GM12878 (cell line): ENCODE measurements at regions not wholly inside any gene's neighbourhood (a gene's known extent, or its start where the extent isn't known, plus 50 kb on each side); places are given as distances from the start of the nearest gene placed in this dataset.

ENCODE experiments used
- ATAC-seq: fragments of 200-7000 bp; cut with Tn5 transposase; 3 replicates; pipeline ENCODE4 v1.9.1; 2020; ENCODE audit warnings: mild to moderate bottlenecking, moderate library complexity
- BruUV-seq: library from RNA; stranded (reverse); fragments of 400-500 nt; replicated peaks from 2 replicates; lab custom pipeline; 2021; lab: Mats Ljungman, UMichigan
- CTCF ChIA-PET: fragments of 300-600 bp; sonication (Branson Sonifier 250); formaldehyde crosslinking; extraction: SDS; loops from one replicate; lab custom pipeline; 2021; ENCODE audit warnings: inconsistent platforms; lab: Yijun Ruan, JAX
- POLR2A ChIA-PET: fragments of 350-600 bp; formaldehyde crosslinking; extraction: SDS; loops from one replicate; lab custom pipeline; 2021; ENCODE audit warnings: inconsistent platforms; lab: Charles Lee
- RAD21 ChIA-PET: fragments of 300-600 bp; sonication (Branson Sonifier 250); formaldehyde crosslinking; loops from one replicate; lab custom pipeline; 2023; ENCODE audit warnings: antibody characterized with exemption; ENCODE audit not compliant: unreplicated experiment; lab: Charles Lee
- SMC1A ChIA-PET: fragments of 300-600 bp; sonication (Branson Sonifier 250); formaldehyde crosslinking; loops from one replicate; lab custom pipeline; 2023; ENCODE audit not compliant: unreplicated experiment, uncharacterized antibody; lab: Charles Lee
- DNase-seq: peaks from one replicate; pipeline ENCODE4 v3.0.0-alpha.2; 2011; ENCODE audit warnings: low read depth, low spot score
- FAIRE-seq: peaks from 3 replicates; lab custom pipeline; 2011; peaks lifted over from hg19 to GRCh38; lab: Jason Lieb, UNC
- H2AFZ ChIP-seq: 2 replicates; pipeline ENCODE4 v1.6.0; 2011; ENCODE audit warnings: low read depth, low read length, control low read depth; ENCODE audit not compliant: control insufficient read depth
- H3K27ac ChIP-seq: 2 replicates; pipeline ENCODE4 v1.5.1; 2011; ENCODE audit warnings: control low read depth; ENCODE audit not compliant: control insufficient read depth, insufficient read depth
- H3K27me3 ChIP-seq, 2 experiments: replicated peaks in 1 of 2; 2 replicates each; pipeline versions ENCODE4 v1.6.0 to v1.6.1; 2011; ENCODE audit warnings: low read length in 1 of 2; ENCODE audit not compliant: control insufficient read depth in 2 of 2, insufficient read depth in 2 of 2
- H3K36me3 ChIP-seq, 2 experiments: 2 replicates each; pipeline ENCODE4 v1.5.1; 2011; ENCODE audit warnings: low read length in 1 of 2; ENCODE audit not compliant: control insufficient read depth in 2 of 2, insufficient read depth in 2 of 2
- H3K4me1 ChIP-seq: 2 replicates; pipeline ENCODE4 v1.6.1; 2011; ENCODE audit warnings: mild to moderate bottlenecking, low read length, moderate library complexity, mixed read lengths; ENCODE audit not compliant: control insufficient read depth, insufficient read depth
- H3K4me2 ChIP-seq: 2 replicates; pipeline ENCODE4 v1.6.0; 2011; ENCODE audit warnings: control low read depth; ENCODE audit not compliant: control insufficient read depth, insufficient read depth
- H3K4me3 ChIP-seq: fragments of 200-600 bp; sonication (generic); 2 replicates; pipeline ENCODE4 v1.5.1; 2016
- H3K79me2 ChIP-seq: 2 replicates; pipeline ENCODE4 v1.6.0; 2011; ENCODE audit warnings: low read length; ENCODE audit not compliant: control insufficient read depth, insufficient read depth
- H3K9ac ChIP-seq: 2 replicates; pipeline ENCODE4 v1.8.0; 2011; ENCODE audit warnings: low read length, control low read depth, mixed read lengths; ENCODE audit not compliant: control insufficient read depth, insufficient read depth
- H3K9me3 ChIP-seq: replicated peaks from 3 replicates; pipeline ENCODE4 v1.5.1; 2011; ENCODE audit warnings: mild to moderate bottlenecking, low read length; ENCODE audit not compliant: control insufficient read depth, insufficient read depth
- H4K20me1 ChIP-seq: 2 replicates; pipeline ENCODE4 v1.6.0; 2011; ENCODE audit not compliant: control insufficient read depth, insufficient read depth
- BRCA1 ChIP-seq: IDR thresholded peaks from 2 replicates; pipeline ENCODE4 v1.6.1; 2011; ENCODE audit warnings: low read depth, low read length, improper control_type of control experiment
- IRF5 ChIP-seq: fragments of 450-650 bp; IDR thresholded peaks from 2 replicates; pipeline ENCODE4 v1.6.1; 2017; ENCODE audit warnings: borderline replicate concordance
- LARP7 ChIP-seq: fragments of 450-650 bp; IDR thresholded peaks from 2 replicates; pipeline ENCODE4 v1.6.1; 2017; ENCODE audit warnings: mild to moderate bottlenecking
- MYB ChIP-seq: fragments of 150-350 bp; IDR thresholded peaks from 2 replicates; pipeline ENCODE4 v1.6.1; 2014; ENCODE audit warnings: mild to moderate bottlenecking, low read depth, low read length, borderline replicate concordance
- POLR2AphosphoS5 ChIP-seq: IDR thresholded peaks from 2 replicates; pipeline ENCODE4 v1.6.1; 2011; ENCODE audit warnings: mild to moderate bottlenecking, low read length, inconsistent platforms
- PRDM15 ChIP-seq: fragments of 450-650 bp; formaldehyde crosslinking; IDR thresholded peaks from 2 replicates; pipeline ENCODE4 v1.4.0; 2020; ENCODE audit warnings: mild to moderate bottlenecking, moderate library complexity
- RAD21 ChIP-seq: IDR thresholded peaks from 2 replicates; pipeline ENCODE4 v1.6.1; 2011; ENCODE audit warnings: mild to moderate bottlenecking, low read depth, low read length, moderate library complexity; ENCODE audit not compliant: insufficient read depth
- RBBP5 ChIP-seq: fragments of 200-600 bp; sonication (generic); conservative IDR thresholded peaks from 2 replicates; pipeline ENCODE4 v1.6.1; 2016
- RELA ChIP-seq: fragments of 450-650 bp; IDR thresholded peaks from 2 replicates; pipeline ENCODE4 v1.8.0; 2014; ENCODE audit warnings: borderline replicate concordance; ENCODE audit not compliant: partially characterized antibody
- RUNX3 ChIP-seq: IDR thresholded peaks from 2 replicates; pipeline ENCODE4 v1.6.1; 2012; ENCODE audit warnings: low read length, inconsistent platforms
- SMAD1 ChIP-seq: fragments of 450-650 bp; IDR thresholded peaks from 2 replicates; pipeline ENCODE4 v1.6.1; 2018; ENCODE audit warnings: mild to moderate bottlenecking, low read depth; ENCODE audit not compliant: partially characterized antibody
- SRF ChIP-seq, 2 experiments: IDR thresholded peaks; 2 replicates each; pipeline ENCODE4 v1.6.1; 2011; ENCODE audit warnings: low read depth in 2 of 2, low read length in 2 of 2, mild to moderate bottlenecking in 1 of 2, moderate library complexity in 1 of 2
- STAT1 ChIP-seq: fragments of 450-650 bp; conservative IDR thresholded peaks from 2 replicates; pipeline ENCODE4 v1.6.1; 2014; ENCODE audit warnings: antibody characterized with exemption, mild to moderate bottlenecking
- TCF3 ChIP-seq: IDR thresholded peaks from 2 replicates; pipeline ENCODE4 v1.6.1; 2012; ENCODE audit warnings: low read depth, mild to moderate bottlenecking, low read length, borderline replicate concordance; ENCODE audit not compliant: insufficient read depth
- ZNF274 ChIP-seq: IDR thresholded peaks from one replicate; pipeline ENCODE4 v1.8.0; 2011; ENCODE audit not compliant: insufficient read length, insufficient read depth
- WGBS: methylation state at CpG from one replicate; pipeline ENCODE4 v1.1.6; 2016; ENCODE audit warnings: low lambda C conversion rate; ENCODE audit not compliant: insufficient replicate concordance, insufficient coverage; ENCODE audit errors: missing lambda C conversion rate; 5-methylcytosine and 5-hydroxymethylcytosine counted together
- in situ Hi-C: fragments of 300-500 bp; cut with MboI; formaldehyde crosslinking; loops from 9 replicates; pipeline ENCODE4 v1.14.3; 2018; ENCODE audit warnings: mixed read lengths
- intact Hi-C: fragments of 100-400 bp; cut with micrococcal nuclease; formaldehyde crosslinking; loops from one replicate; pipeline ENCODE4 v1.14.2; 2022; ENCODE audit not compliant: unreplicated experiment
- TF ChIP-seq, protein P1 (sequence below): fragments of 450-650 bp; IDR thresholded peaks from 2 replicates; pipeline ENCODE4 v1.6.1; 2014; ENCODE audit warnings: mild to moderate bottlenecking
- TF ChIP-seq, protein P2 (sequence below): fragments of 450-650 bp; IDR thresholded peaks from 2 replicates; pipeline ENCODE4 v1.6.1; 2017; ENCODE audit warnings: antibody characterized with exemption, mild to moderate bottlenecking, moderate library complexity

DNA sequence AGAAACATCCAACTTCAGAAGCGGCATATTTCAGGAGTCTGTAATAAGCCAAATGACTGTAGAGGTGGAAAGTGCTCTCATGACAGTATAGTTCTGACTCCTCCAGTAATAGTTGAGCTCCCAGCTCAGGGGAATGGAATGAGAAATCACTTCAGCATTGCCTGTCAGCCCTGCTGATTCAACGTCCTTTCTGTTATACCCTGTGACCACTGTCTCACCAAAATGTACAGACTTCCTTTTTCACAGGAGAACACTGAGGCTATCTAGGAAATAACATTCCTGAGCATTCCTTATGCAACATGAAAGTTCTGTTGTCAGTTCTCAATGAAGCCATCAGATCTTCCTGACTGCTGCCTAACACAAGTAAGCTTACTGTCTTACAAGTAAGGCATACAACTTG, 284.5 kb upstream of the MME start:
- no peak overlapping the region for H3K9ac ChIP-seq
- DNase-seq (no peak), ATAC-seq (no peak), FAIRE-seq (no peak)
- no peaks in the 10 kb centered on the region for H3K79me2 ChIP-seq
- SMC1A ChIA-PET = interaction anchor here (0.6 to 0.7 kb wide), 2 partner anchors 9 to 13 kb away, joined by 3 to 5 read pairs; no protein-coding TSS in a partner anchor
- no peaks in the 10 kb centered on the region for H4K20me1 ChIP-seq
- no peak overlapping the region for H2AFZ ChIP-seq
- in situ Hi-C loops (no loop called here), intact Hi-C loops (no loop called here)
- CTCF ChIA-PET = interaction anchor here (1.0 kb wide), 1 partner anchor 11 kb away, joined by 3 read pairs; no protein-coding TSS in a partner anchor
- POLR2A ChIA-PET = no interaction called here
- no peaks in the 10 kb centered on the region for H3K4me1 ChIP-seq
- no peaks in the 10 kb centered on the region for H3K27me3 ChIP-seq
- no peaks in the 10 kb centered on the region for H3K36me3 ChIP-seq
- BruUV-seq = no TSS peak
- H3K27ac ChIP-seq = no peak overlapping the region
- no peak overlapping the region for H3K4me3 ChIP-seq
- RAD21 ChIA-PET = no interaction called here
- no peaks in the 10 kb centered on the region for H3K9me3 ChIP-seq
- no peak for TF ChIP-seq RUNX3
- TF ChIP-seq LARP7 = no peak
- TF ChIP-seq, protein P1, sequence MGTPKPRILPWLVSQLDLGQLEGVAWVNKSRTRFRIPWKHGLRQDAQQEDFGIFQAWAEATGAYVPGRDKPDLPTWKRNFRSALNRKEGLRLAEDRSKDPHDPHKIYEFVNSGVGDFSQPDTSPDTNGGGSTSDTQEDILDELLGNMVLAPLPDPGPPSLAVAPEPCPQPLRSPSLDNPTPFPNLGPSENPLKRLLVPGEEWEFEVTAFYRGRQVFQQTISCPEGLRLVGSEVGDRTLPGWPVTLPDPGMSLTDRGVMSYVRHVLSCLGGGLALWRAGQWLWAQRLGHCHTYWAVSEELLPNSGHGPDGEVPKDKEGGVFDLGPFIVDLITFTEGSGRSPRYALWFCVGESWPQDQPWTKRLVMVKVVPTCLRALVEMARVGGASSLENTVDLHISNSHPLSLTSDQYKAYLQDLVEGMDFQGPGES = no peak
- TF ChIP-seq ZNF274 = no peak
- TF ChIP-seq IRF5 = no peak
- TF ChIP-seq, protein P2, sequence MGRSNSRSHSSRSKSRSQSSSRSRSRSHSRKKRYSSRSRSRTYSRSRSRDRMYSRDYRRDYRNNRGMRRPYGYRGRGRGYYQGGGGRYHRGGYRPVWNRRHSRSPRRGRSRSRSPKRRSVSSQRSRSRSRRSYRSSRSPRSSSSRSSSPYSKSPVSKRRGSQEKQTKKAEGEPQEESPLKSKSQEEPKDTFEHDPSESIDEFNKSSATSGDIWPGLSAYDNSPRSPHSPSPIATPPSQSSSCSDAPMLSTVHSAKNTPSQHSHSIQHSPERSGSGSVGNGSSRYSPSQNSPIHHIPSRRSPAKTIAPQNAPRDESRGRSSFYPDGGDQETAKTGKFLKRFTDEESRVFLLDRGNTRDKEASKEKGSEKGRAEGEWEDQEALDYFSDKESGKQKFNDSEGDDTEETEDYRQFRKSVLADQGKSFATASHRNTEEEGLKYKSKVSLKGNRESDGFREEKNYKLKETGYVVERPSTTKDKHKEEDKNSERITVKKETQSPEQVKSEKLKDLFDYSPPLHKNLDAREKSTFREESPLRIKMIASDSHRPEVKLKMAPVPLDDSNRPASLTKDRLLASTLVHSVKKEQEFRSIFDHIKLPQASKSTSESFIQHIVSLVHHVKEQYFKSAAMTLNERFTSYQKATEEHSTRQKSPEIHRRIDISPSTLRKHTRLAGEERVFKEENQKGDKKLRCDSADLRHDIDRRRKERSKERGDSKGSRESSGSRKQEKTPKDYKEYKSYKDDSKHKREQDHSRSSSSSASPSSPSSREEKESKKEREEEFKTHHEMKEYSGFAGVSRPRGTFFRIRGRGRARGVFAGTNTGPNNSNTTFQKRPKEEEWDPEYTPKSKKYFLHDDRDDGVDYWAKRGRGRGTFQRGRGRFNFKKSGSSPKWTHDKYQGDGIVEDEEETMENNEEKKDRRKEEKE = no peak
- TF ChIP-seq PRDM15 (CRISPR knock-in tag) = no peak
- TF ChIP-seq RELA = no peak
- no peak for TF ChIP-seq BRCA1
- TF ChIP-seq RBBP5 = no peak
- TF ChIP-seq SRF (IDR thresholded peaks at IDR 0.05; ENCODE audit: low read depth in 2 of 2, low read length in 2 of 2) = no peak
- no peak for TF ChIP-seq POLR2AphosphoS5
- no peak for TF ChIP-seq SMAD1
- no peak for TF ChIP-seq RAD21
- TF ChIP-seq MYB = no peak
- TF ChIP-seq STAT1 = no peak
- TF ChIP-seq TCF3 = no peak
- 0% methylated on average over 2 of the region's 2 CpGs for WGBS
- H3K4me2 ChIP-seq = no peak overlapping the region
